Panc1 (cell line): ENCODE measurements at regions not wholly inside any gene's neighbourhood (a gene's known extent, or its start where the extent isn't known, plus 50 kb on each side); places are given as distances from the start of the nearest gene placed in this dataset.

Source experiments
- CTCF ChIP-seq: fragments of 450-650 bp; IDR thresholded peaks from 2 replicates; pipeline ENCODE4 v1.5.1; 2017; ENCODE audit warnings: mild to moderate bottlenecking
- POLR2AphosphoS5 ChIP-seq: IDR thresholded peaks from 2 replicates; pipeline ENCODE4 v1.6.1; 2012; ENCODE audit warnings: mild to moderate bottlenecking, low read depth, low read length, moderate library complexity
- REST ChIP-seq, 2 experiments: IDR thresholded peaks; 2 replicates each; pipeline ENCODE4 v1.6.1; 2011 to 2012; ENCODE audit warnings: low read depth in 2 of 2, control low read depth in 1 of 2, low read length in 1 of 2, mild to moderate bottlenecking in 1 of 2, moderate library complexity in 1 of 2; ENCODE audit not compliant: insufficient read depth in 1 of 2

- no peak for TF ChIP-seq CTCF
- no peak for TF ChIP-seq REST (IDR thresholded peaks at IDR 0.05; ENCODE audit: insufficient read depth in 1 of 2, low read depth in 2 of 2, low read length in 1 of 2)
- TF ChIP-seq POLR2AphosphoS5, result no peak
Observed at GRCh38 chr9:20014168-20014567, 225.3 kb upstream of the SLC24A2 start.
